NOMO-1 treated with dmso at 0.1 percent for 144 hours (cell line): ENCODE measurements at regions not wholly inside any gene's neighbourhood (a gene's known extent, or its start where the extent isn't known, plus 50 kb on each side); places are given as distances from the start of the nearest gene placed in this dataset.

Experiments
- DNase-seq: peaks from one replicate; lab custom pipeline; 2025; ENCODE audit not compliant: unreplicated experiment; lab: John Stamatoyannopoulos, UW

DNA sequence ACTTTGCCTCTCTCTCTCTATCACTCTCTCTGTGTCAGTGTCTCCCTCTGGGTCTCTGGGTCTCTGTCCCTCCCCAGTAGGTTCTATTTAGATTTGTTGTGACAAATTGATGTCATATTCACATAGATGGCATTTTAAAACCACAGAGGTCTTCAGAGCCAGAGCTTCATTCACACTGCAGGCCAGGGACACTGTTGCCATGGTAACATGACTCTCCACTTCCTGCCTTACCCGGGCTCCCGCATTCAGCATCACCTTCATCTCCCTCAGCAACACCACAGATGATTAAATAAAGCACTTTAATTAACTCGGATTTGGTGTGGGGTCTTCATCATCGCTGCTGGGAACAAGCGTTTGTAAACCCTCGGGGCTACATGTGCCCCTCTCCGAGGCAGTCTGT, 132.6 kb downstream of the ETS2 start:
- no peak for DNase-seq

DNA sequence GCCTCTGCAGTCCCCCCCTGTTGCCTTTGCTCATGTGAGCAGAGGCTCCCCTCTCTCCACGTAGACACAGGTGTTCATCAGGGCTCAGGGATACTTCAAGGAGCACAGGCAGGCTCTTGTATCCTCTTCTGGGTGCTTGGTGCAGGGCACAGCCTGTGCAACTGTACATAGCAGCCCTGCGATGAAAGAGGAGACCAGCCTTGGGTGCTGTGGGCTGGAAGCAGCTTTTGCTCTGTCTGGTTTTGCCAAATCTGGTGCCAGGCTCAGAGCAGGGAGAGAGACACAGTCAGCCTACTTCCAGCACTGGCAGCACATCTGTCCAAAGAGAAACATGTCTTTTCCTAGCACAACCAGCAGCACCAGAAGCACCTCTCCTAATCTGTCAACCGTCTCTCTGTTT, 132.1 kb downstream of the ETS2 start:
- DNase-seq, result no peak

- DNase-seq, result no peak
Measured at GRCh38 chr21:38937286-38937790, 131.6 kb downstream of the ETS2 start.

DNA sequence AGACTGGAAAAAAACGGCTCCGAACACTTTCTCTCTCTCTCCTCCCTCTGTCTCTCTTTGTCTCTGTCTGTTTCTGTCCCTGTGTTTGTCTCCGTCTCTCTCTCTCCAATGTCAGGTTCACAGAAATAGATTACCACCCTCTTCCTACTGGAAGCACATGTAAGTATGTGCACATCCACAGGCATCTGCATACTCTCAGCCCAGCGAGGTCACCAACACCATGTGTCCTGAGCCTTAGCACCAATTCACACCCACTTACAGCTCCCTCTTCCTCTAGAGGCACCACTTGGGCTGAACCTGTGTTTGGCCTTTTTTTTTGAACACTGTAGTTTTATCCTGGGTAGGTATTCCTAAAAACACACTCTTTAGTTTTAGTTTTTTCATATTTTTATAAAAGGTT, 130.5 kb downstream of the ETS2 start:
- DNase-seq, result no peak

DNA sequence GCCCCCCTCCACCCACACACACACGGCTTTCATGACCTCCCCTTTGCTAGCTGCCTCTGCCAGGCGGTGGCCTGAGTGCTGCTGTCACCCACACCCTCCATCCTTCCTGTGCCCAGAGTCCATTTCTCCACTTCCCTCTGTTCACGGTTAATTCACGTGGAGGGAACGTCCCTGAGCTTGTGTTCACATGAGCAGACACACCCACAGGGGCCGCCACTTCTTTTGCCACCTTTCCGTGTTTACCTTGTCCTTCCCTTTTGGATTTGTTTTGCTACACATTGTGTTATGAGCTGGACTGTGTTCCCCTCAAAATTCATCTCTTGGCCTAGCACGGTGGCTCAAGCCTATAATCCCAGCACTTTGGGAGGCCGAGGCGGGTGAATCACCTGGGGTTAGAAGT, 128.0 kb downstream of the ETS2 start:
- DNase-seq, result no peak

GRCh38 chr21:38931291-38931690, 125.6 kb downstream of the ETS2 start:
- peak; percentile 38 for DNase-seq

- DNase-seq, result peak; percentile 90
Measured at GRCh38 chr21:38930853-38931252, 125.1 kb downstream of the ETS2 start.

DNA sequence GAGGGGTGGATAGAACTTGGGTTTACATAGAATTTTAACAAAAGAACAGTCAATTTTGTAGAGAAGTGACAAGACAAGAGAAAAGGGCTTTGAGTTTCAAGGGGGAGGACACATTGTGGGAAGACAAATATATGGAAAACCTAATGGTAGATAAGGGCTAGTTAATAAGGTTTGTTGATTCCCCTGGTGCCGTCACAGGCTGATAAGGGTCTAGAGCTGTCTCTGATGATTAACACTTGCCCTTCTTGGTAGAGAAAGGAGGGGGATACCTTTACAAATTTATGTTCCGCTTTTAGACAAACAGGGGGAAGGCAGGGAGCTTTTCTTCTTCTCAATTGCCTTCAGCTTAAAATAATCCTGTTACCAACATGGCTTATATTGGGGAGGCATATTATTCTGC, 124.3 kb downstream of the ETS2 start:
- DNase-seq, result no peak

DNA sequence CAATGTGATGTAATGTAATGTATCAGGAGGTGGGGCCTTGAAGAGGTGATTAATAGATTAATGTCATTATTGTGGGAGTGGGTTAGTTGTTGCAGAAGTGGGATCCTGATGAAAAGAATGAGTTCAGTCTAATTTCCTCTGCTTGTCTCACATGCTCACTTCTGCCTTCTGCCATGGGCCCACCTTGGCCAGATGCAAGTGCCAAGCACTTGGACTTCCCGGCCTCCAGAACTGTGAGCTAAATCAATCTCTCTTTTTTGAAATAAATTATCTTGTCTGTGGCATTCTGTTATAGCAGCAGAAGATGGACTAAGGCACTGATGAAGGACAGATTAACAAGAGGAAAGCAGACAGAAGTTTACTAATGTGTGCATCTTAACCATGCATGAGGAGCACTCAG, 123.9 kb downstream of the ETS2 start:
- no peak for DNase-seq

DNA sequence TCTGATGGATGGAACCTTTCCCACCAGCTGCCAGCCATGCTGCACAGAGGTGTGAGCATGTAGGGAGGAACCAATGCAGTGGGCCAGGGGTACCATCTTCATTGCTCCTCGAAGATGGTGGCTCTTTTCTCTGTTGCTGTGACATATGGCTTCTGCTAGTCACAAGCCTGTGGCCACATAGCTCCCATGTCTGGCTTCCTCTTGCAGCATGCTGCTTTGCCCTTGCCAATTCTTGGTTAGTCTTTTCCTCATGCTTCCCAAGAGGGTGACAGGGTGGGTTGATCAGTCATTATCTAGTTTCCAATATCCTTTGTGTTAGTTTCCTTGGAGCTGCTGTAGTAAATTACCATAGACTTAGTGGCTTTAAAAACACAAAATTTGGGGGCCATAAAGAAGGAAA, 123.4 kb downstream of the ETS2 start:
- DNase-seq, result no peak

DNA sequence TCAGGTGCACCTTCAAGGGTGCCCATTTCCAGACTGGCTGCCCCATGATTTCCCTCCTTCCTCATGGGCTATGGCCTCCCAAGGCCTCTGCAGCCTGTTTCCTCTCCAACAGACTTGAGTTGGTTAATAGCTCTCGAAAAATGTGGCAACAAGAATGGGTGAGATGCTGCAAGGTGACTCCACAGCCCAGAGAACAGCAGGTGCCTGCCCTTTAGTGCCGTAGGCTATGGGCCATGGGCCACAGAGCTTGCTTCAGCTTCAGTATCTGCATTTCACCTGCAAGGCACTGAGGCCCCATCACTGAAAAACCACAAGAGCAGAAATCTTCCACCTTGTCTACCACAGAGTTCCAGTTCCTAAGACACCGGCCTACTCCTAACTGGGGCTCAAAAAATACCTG, 122.0 kb downstream of the ETS2 start:
- DNase-seq, result no peak

- DNase-seq, result peak; percentile 44
Measured at GRCh38 chr21:38925923-38926322, 120.2 kb downstream of the ETS2 start.

DNA sequence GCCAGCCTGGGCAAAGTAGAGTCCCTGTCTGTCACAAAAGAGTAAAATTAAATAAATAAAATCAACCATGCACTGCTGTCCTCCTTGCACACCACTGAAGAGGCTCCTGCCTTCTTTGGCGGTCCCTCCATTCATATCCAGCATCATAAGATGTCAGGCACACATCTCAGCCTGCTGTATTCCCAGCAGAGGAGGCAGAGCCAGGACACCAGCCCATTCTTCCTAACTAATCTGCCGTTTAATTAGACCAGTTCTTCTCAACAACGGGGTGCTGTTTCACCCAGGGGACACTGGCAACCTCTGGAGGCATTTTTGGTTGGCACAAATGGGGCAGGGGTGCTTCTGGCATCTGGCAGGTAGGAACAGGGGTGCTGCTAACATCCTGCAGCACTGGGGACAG, 119.7 kb downstream of the ETS2 start:
- DNase-seq, result no peak

- DNase-seq, result no peak
Measured at GRCh38 chr21:38924954-38925353, 119.2 kb downstream of the ETS2 start.

DNA sequence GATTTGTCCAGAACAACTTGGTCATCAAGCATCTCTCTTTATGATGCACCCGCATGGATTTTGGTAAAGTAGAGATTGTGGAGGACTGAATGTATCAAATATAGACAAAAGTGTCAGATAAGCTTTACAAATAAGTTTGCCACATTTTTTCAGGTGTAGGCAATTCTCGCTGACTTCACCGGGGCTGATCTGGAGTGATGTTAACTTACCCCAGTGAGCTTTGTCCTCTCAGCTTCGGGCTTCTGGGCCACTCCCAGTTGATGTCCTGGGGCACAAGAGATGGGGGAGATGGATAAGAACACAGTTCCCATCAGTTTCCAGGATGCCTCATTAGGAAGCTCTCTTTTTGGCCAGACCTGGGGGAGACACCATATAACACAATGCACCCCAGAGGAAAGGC, 117.7 kb downstream of the ETS2 start:
- no peak for DNase-seq

- DNase-seq, result no peak
Measured at GRCh38 chr21:38922474-38923235, 116.9 kb downstream of the ETS2 start.

GRCh38 chr21:38921511-38922251, 116.0 kb downstream of the ETS2 start:
- no peak for DNase-seq

- no peak for DNase-seq
Measured at GRCh38 chr21:38920631-38921398, 115.1 kb downstream of the ETS2 start.

DNA sequence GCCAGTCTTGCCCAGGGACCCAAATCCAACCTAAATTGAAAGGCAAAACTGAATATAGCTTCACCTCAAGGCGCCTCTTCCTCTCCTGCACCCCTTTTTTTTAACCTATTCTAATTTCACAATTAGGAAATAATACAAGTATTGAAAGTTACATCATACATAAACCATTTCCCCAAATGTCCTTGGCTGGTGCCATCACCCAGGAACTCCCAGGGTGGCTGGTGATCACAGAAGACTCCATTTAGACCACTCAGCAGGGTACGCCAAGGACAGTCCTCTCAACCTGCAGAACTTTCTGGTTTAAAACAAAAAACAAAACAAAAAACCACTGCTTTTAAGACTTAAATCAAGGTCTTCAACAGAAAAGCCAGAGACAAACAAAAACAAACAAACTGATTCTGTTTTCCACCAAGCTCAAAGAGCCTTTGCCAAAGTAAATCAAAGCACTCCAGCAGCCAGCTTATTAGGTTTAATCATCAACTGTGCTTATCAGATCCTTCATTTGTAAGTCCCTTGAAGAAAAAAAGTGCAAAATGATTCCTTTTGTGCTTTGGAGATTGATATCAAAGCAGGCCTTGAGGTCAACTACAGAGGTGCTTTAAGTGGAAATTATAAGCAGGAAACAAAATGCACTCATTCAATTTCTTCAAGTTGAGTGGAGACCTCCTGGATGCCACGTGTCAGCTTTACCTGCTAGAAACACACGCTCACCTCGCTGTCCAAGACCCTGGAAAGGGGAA, 113.0 kb downstream of the ETS2 start:
- no peak for DNase-seq

DNA sequence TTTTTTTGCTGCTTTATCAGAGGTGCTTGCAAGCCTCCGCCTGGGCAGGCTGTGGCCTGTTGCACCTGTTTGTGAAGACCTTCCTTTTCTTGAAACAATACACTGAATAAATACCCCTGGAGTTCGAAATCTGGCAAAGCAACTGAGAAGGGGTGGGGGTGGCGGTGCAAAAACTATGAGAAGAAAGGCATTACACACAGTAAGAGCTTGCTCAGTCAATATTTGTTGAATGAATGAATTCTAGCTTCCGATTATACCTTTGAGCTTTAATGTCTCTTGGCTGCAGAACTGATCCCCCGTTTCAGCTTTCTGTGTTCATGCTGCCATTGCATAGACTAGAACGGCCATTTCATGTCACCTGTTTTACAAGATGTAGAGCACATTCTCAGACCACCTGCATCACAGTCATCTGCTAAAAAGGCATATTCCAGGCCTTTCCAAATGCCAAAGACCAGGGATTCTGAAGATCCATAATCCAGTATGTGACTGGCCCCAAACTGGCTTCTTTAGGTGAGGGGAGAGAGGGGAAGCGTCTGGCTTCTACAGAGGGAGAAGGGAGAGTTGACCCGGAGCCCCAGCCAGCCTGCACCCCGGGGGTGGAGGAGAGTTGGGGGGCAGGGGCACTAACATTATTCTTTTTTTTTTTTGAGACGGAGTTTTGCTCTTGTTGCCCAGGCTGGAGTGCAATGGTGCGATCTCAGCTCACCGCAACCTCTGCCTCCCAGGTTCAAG, 111.5 kb downstream of the ETS2 start:
- no peak for DNase-seq
